Liver (tissue), 8 donors: ENCODE measurements at regions not wholly inside any gene's neighbourhood (a gene's known extent, or its start where the extent isn't known, plus 50 kb on each side); places are given as distances from the start of the nearest gene placed in this dataset.

Experiments used
- DNase-seq: peaks from one replicate; pipeline ENCODE4 v3.0.0-alpha.2; 2017; ENCODE audit warnings: low spot score
- H3K27ac ChIP-seq, 2 donors: one replicate each; pipeline ENCODE4 v1.7.0; 2013; ENCODE audit warnings: inconsistent platforms in 2 of 2, low read length in 2 of 2, control low read depth in 1 of 2, low read depth in 1 of 2, mild to moderate bottlenecking in 1 of 2
- H3K27me3 ChIP-seq, 4 donors: one replicate each; pipeline versions ENCODE4 v1.6.1 to v1.7.0; 2013; ENCODE audit warnings: low read length in 3 of 4, inconsistent platforms in 1 of 4, mild to moderate bottlenecking in 1 of 4, moderate library complexity in 1 of 4; ENCODE audit not compliant: control insufficient read depth in 4 of 4, insufficient read depth in 4 of 4
- H3K36me3 ChIP-seq, 4 donors: one replicate each; pipeline versions ENCODE4 v1.6.1 to v1.7.0; 2013; ENCODE audit warnings: low read length in 3 of 4, mild to moderate bottlenecking in 3 of 4, low read depth in 1 of 4, moderate library complexity in 1 of 4; ENCODE audit not compliant: control insufficient read depth in 4 of 4, insufficient read depth in 3 of 4
- H3K4me1 ChIP-seq, 4 donors: one replicate each; pipeline versions ENCODE4 v1.6.1 to v1.7.0; 2013; ENCODE audit warnings: low read length in 3 of 4, mild to moderate bottlenecking in 3 of 4, moderate library complexity in 1 of 4; ENCODE audit not compliant: control insufficient read depth in 4 of 4, insufficient read depth in 4 of 4
- H3K4me3 ChIP-seq, 3 donors: one replicate each; pipeline versions ENCODE4 v1.6.1 to v1.7.0; 2013; ENCODE audit warnings: low read length in 3 of 3, control low read depth in 1 of 3, low read depth in 1 of 3, mild to moderate bottlenecking in 1 of 3
- H3K9ac ChIP-seq, 2 donors: one replicate each; pipeline ENCODE4 v1.7.0; 2013; ENCODE audit warnings: low read length in 2 of 2, mild to moderate bottlenecking in 2 of 2, moderate library complexity in 2 of 2, control low read depth in 1 of 2, low read depth in 1 of 2
- H3K9me3 ChIP-seq, 4 donors: one replicate each; pipeline versions ENCODE4 v1.6.1 to v1.7.0; 2013; ENCODE audit warnings: low read length in 3 of 4; ENCODE audit not compliant: control insufficient read depth in 4 of 4
- EGR1 ChIP-seq, 2 donors: IDR thresholded peaks; 2 replicates each; pipeline ENCODE4 v1.6.1; 2016 to 2018; ENCODE audit warnings: antibody characterized with exemption in 2 of 2, low read depth in 2 of 2
- FOXA1 ChIP-seq: IDR thresholded peaks from 2 replicates; pipeline ENCODE4 v1.6.1; 2016; ENCODE audit warnings: antibody characterized with exemption
- FOXA2 ChIP-seq: IDR thresholded peaks from 2 replicates; pipeline ENCODE4 v1.6.1; 2016; ENCODE audit warnings: antibody characterized with exemption
- GABPA ChIP-seq, 2 donors: IDR thresholded peaks in 1 of 2; conservative IDR thresholded peaks in 1 of 2; 2 replicates each; pipeline ENCODE4 v1.6.1; 2016; ENCODE audit warnings: antibody characterized with exemption in 2 of 2, mild to moderate bottlenecking in 1 of 2, moderate library complexity in 1 of 2
- HNF4A ChIP-seq, 2 donors: conservative IDR thresholded peaks; 2 replicates each; pipeline ENCODE4 v1.6.1; 2016; ENCODE audit warnings: antibody characterized with exemption in 2 of 2, mild to moderate bottlenecking in 2 of 2
- HNF4G ChIP-seq: IDR thresholded peaks from 2 replicates; pipeline ENCODE4 v1.6.1; 2016; ENCODE audit warnings: antibody characterized with exemption
- JUND ChIP-seq, 2 donors: IDR thresholded peaks; 2 replicates each; pipeline ENCODE4 v1.6.1; 2016; ENCODE audit warnings: antibody characterized with exemption in 2 of 2
- NR2F2 ChIP-seq: IDR thresholded peaks from 2 replicates; pipeline ENCODE4 v1.6.1; 2016; ENCODE audit warnings: antibody characterized with exemption
- RAD21 ChIP-seq, 2 donors: IDR thresholded peaks; 2 replicates each; pipeline ENCODE4 v1.6.1; 2016; ENCODE audit warnings: antibody characterized with exemption in 2 of 2, mild to moderate bottlenecking in 2 of 2
- RXRA ChIP-seq, 2 donors: IDR thresholded peaks; 2 replicates each; pipeline ENCODE4 v1.6.1; 2017 to 2018; ENCODE audit warnings: antibody characterized with exemption in 2 of 2, mild to moderate bottlenecking in 1 of 2
- SP1 ChIP-seq: IDR thresholded peaks from 2 replicates; pipeline ENCODE4 v1.6.1; 2018; ENCODE audit warnings: antibody characterized with exemption, mild to moderate bottlenecking
- TAF1 ChIP-seq: conservative IDR thresholded peaks from 2 replicates; pipeline ENCODE4 v1.6.1; 2016; ENCODE audit warnings: antibody characterized with exemption, mild to moderate bottlenecking
- YY1 ChIP-seq: IDR thresholded peaks from 2 replicates; pipeline ENCODE4 v1.6.1; 2016; ENCODE audit warnings: antibody characterized with exemption, mild to moderate bottlenecking
- WGBS: extraction: QIAGEN DNeasy Blood & Tissue Kit; methylation state at CpG from one replicate; pipeline ENCODE4 v1.1.7; 2013; 5-methylcytosine and 5-hydroxymethylcytosine counted together
- TF ChIP-seq, protein P1 (sequence below): fragments of 150-350 bp; IDR thresholded peaks from 2 replicates; pipeline ENCODE4 v1.5.1; 2017; ENCODE audit warnings: improper control_type of control experiment, low read depth, low read length; ENCODE audit not compliant: missing input control
- TF ChIP-seq, protein P2 (sequence below): IDR thresholded peaks from 2 replicates; pipeline ENCODE4 v1.6.1; 2016; ENCODE audit warnings: antibody characterized with exemption
- TF ChIP-seq, protein P3 (sequence below): IDR thresholded peaks from 2 replicates; pipeline ENCODE4 v1.6.1; 2016; ENCODE audit warnings: antibody characterized with exemption, mild to moderate bottlenecking
- TF ChIP-seq, protein P4 (sequence below): IDR thresholded peaks from 2 replicates; pipeline ENCODE4 v1.6.1; 2016; ENCODE audit warnings: antibody characterized with exemption
- donor health status: healthy.
- donor health status: healthy.
- donor health status: healthy.
- donor health status: healthy.
- donor health status: healthy.

DNA sequence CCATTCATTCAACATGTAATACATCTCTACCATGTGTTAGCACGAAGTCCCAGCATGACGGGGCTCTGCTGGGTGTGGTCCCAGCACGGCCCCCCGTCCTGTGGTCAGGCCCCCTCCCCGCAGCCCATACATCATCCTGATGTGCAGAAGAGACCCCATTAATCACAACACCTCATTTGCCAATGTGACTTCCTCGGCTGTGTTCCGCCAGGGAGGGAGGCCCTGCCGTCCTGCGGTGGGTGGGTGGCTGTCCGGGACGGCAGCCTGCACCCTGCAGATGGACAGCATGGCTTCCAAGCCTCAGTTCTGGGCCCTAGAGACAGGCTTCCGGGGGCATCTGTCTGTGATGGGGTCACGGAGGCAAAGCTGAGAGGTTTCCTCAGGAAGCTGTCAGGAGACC lies 254.0 kb downstream of the CYP26B1 start:
- Histone ChIP-seq H3K27me3 (no peaks in the 10 kb centered on the region), H3K36me3 (no peaks in the 10 kb centered on the region), H3K4me3 (no peak overlapping the region), H3K27ac (no peak overlapping the region), H3K9ac (no peak overlapping the region), H3K9me3 (no peaks in the 10 kb centered on the region), H3K4me1 (no peaks in the 10 kb centered on the region)
- peak; percentile 23 for DNase-seq
- WGBS, result 78% methylated on average over 13 of the region's 13 CpGs
- TF ChIP-seq, protein P1, sequence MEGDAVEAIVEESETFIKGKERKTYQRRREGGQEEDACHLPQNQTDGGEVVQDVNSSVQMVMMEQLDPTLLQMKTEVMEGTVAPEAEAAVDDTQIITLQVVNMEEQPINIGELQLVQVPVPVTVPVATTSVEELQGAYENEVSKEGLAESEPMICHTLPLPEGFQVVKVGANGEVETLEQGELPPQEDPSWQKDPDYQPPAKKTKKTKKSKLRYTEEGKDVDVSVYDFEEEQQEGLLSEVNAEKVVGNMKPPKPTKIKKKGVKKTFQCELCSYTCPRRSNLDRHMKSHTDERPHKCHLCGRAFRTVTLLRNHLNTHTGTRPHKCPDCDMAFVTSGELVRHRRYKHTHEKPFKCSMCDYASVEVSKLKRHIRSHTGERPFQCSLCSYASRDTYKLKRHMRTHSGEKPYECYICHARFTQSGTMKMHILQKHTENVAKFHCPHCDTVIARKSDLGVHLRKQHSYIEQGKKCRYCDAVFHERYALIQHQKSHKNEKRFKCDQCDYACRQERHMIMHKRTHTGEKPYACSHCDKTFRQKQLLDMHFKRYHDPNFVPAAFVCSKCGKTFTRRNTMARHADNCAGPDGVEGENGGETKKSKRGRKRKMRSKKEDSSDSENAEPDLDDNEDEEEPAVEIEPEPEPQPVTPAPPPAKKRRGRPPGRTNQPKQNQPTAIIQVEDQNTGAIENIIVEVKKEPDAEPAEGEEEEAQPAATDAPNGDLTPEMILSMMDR, result no peak
- TF ChIP-seq EGR1 (IDR thresholded peaks at IDR 0.05; ENCODE audit: low read depth in 2 of 2), result no peak
- TF ChIP-seq NR2F2, result no peak
- no peak for TF ChIP-seq HNF4G
- TF ChIP-seq, protein P2, sequence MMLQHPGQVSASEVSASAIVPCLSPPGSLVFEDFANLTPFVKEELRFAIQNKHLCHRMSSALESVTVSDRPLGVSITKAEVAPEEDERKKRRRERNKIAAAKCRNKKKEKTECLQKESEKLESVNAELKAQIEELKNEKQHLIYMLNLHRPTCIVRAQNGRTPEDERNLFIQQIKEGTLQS, result no peak
- TF ChIP-seq YY1, result no peak
- TF ChIP-seq, protein P3, sequence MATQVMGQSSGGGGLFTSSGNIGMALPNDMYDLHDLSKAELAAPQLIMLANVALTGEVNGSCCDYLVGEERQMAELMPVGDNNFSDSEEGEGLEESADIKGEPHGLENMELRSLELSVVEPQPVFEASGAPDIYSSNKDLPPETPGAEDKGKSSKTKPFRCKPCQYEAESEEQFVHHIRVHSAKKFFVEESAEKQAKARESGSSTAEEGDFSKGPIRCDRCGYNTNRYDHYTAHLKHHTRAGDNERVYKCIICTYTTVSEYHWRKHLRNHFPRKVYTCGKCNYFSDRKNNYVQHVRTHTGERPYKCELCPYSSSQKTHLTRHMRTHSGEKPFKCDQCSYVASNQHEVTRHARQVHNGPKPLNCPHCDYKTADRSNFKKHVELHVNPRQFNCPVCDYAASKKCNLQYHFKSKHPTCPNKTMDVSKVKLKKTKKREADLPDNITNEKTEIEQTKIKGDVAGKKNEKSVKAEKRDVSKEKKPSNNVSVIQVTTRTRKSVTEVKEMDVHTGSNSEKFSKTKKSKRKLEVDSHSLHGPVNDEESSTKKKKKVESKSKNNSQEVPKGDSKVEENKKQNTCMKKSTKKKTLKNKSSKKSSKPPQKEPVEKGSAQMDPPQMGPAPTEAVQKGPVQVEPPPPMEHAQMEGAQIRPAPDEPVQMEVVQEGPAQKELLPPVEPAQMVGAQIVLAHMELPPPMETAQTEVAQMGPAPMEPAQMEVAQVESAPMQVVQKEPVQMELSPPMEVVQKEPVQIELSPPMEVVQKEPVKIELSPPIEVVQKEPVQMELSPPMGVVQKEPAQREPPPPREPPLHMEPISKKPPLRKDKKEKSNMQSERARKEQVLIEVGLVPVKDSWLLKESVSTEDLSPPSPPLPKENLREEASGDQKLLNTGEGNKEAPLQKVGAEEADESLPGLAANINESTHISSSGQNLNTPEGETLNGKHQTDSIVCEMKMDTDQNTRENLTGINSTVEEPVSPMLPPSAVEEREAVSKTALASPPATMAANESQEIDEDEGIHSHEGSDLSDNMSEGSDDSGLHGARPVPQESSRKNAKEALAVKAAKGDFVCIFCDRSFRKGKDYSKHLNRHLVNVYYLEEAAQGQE, result no peak
- TF ChIP-seq JUND (IDR thresholded peaks at IDR 0.05), result no peak
- TF ChIP-seq FOXA1, result no peak
- TF ChIP-seq RXRA (IDR thresholded peaks at IDR 0.05), result no peak
- no peak for TF ChIP-seq HNF4A (conservative IDR thresholded peaks at IDR 0.05)
- TF ChIP-seq GABPA (IDR thresholded peaks at IDR 0.05 in 1 of 2, conservative IDR thresholded peaks at IDR 0.05 in 1 of 2), result no peak
- TF ChIP-seq SP1, result no peak
- no peak for TF ChIP-seq TAF1
- TF ChIP-seq RAD21 (IDR thresholded peaks at IDR 0.05), result no peak
- TF ChIP-seq FOXA2, result no peak

DNA sequence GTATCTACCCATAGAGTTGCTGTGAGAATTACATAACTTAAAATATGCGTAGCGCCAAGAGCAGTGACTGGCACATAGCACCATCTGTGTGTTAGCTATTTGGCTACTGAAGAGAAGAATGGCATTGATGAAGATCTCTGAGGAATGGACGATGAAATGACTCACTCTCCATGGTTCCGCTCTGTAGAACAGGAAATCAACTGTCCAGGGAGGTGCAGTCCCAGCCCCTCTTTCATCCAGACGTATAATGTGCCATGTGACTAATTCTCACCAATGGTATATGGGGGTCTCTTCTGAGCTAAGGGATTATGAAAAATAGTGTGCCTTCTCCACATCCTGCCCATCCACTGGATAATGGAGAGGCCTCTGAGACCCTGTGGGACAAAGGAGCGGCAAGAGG lies 254.8 kb downstream of the CYP26B1 start:
- Histone ChIP-seq H3K27ac (no peak overlapping the region), H3K4me1 (no peaks in the 10 kb centered on the region), H3K27me3 (no peaks in the 10 kb centered on the region), H3K9me3 (no peaks in the 10 kb centered on the region), H3K4me3 (no peak overlapping the region), H3K9ac (no peak overlapping the region), H3K36me3 (no peaks in the 10 kb centered on the region)
- no peak for DNase-seq
- no peak for TF ChIP-seq FOXA2
- TF ChIP-seq, protein P1, result no peak
- TF ChIP-seq, protein P4, sequence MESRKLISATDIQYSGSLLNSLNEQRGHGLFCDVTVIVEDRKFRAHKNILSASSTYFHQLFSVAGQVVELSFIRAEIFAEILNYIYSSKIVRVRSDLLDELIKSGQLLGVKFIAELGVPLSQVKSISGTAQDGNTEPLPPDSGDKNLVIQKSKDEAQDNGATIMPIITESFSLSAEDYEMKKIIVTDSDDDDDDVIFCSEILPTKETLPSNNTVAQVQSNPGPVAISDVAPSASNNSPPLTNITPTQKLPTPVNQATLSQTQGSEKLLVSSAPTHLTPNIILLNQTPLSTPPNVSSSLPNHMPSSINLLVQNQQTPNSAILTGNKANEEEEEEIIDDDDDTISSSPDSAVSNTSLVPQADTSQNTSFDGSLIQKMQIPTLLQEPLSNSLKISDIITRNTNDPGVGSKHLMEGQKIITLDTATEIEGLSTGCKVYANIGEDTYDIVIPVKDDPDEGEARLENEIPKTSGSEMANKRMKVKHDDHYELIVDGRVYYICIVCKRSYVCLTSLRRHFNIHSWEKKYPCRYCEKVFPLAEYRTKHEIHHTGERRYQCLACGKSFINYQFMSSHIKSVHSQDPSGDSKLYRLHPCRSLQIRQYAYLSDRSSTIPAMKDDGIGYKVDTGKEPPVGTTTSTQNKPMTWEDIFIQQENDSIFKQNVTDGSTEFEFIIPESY, result no peak
- TF ChIP-seq GABPA (IDR thresholded peaks at IDR 0.05 in 1 of 2, conservative IDR thresholded peaks at IDR 0.05 in 1 of 2), result no peak
- no peak for TF ChIP-seq FOXA1
- TF ChIP-seq RAD21 (IDR thresholded peaks at IDR 0.05), result no peak
- no peak for TF ChIP-seq HNF4A (conservative IDR thresholded peaks at IDR 0.05)
- TF ChIP-seq RXRA (IDR thresholded peaks at IDR 0.05), result no peak
- TF ChIP-seq, protein P2, result no peak
- no peak for TF ChIP-seq TAF1
- 88% methylated on average over 6 of the region's 6 CpGs for WGBS
